HEK293T (cell line): ENCODE measurements at regions not wholly inside any gene's neighbourhood (a gene's known extent, or its start where the extent isn't known, plus 50 kb on each side); places are given as distances from the start of the nearest gene placed in this dataset.

Experiments
- CTCF ChIA-PET: fragments of 350-600 bp; formaldehyde crosslinking; extraction: SDS; loops from one replicate; lab custom pipeline; 2021; ENCODE audit warnings: antibody characterized with exemption, inconsistent platforms; lab: Yijun Ruan, JAX
- POLR2A ChIA-PET: fragments of 350-600 bp; formaldehyde crosslinking; extraction: SDS; loops from one replicate; lab custom pipeline; 2020; ENCODE audit warnings: antibody characterized with exemption, inconsistent platforms; lab: Yijun Ruan, JAX
- DNase-seq: peaks from one replicate; pipeline ENCODE4 v3.0.0; 2012; ENCODE audit warnings: mixed read lengths; ENCODE audit errors: extremely low spot score
- ARNT ChIP-seq: fragments of 450-650 bp; IDR thresholded peaks from 2 replicates; pipeline ENCODE4 v1.6.1; 2017; ENCODE audit warnings: mild to moderate bottlenecking
- BHLHE40 ChIP-seq: fragments of 450-650 bp; IDR thresholded peaks from 2 replicates; pipeline ENCODE4 v1.6.1; 2016; ENCODE audit warnings: mild to moderate bottlenecking, moderate library complexity, borderline replicate concordance
- CTBP1 ChIP-seq: fragments of 450-650 bp; IDR thresholded peaks from 2 replicates; pipeline ENCODE4 v1.6.1; 2016; ENCODE audit warnings: borderline replicate concordance
- ELF4 ChIP-seq: fragments of 450-650 bp; IDR thresholded peaks from 2 replicates; pipeline ENCODE4 v1.6.1; 2017; ENCODE audit warnings: antibody characterized with exemption
- FOXA1 ChIP-seq: fragments of 450-650 bp; IDR thresholded peaks from 2 replicates; pipeline ENCODE4 v1.6.1; 2016; ENCODE audit warnings: mild to moderate bottlenecking
- FOXK2 ChIP-seq: fragments of 450-650 bp; IDR thresholded peaks from 2 replicates; pipeline ENCODE4 v1.6.1; 2016; ENCODE audit warnings: mild to moderate bottlenecking
- FOXM1 ChIP-seq: fragments of 450-650 bp; IDR thresholded peaks from 2 replicates; pipeline ENCODE4 v1.6.1; 2017; ENCODE audit warnings: mild to moderate bottlenecking, borderline replicate concordance
- HDGF ChIP-seq: fragments of 450-650 bp; IDR thresholded peaks from 2 replicates; pipeline ENCODE4 v1.6.1; 2017; ENCODE audit warnings: antibody characterized with exemption, borderline replicate concordance
- L3MBTL2 ChIP-seq: fragments of 450-650 bp; conservative IDR thresholded peaks from 2 replicates; pipeline ENCODE4 v1.6.1; 2016; ENCODE audit warnings: mild to moderate bottlenecking
- LEF1 ChIP-seq: fragments of 450-650 bp; IDR thresholded peaks from 2 replicates; pipeline ENCODE4 v1.6.1; 2017; ENCODE audit warnings: mild to moderate bottlenecking, borderline replicate concordance
- NFRKB ChIP-seq: fragments of 450-650 bp; IDR thresholded peaks from 2 replicates; pipeline ENCODE4 v1.6.1; 2016; ENCODE audit warnings: mild to moderate bottlenecking, moderate library complexity
- SP1 ChIP-seq: fragments of 450-650 bp; IDR thresholded peaks from 2 replicates; pipeline ENCODE4 v1.6.1; 2017
- SUZ12 ChIP-seq: fragments of 450-650 bp; IDR thresholded peaks from 2 replicates; pipeline ENCODE4 v1.6.1; 2016; ENCODE audit warnings: mild to moderate bottlenecking
- TARDBP ChIP-seq: fragments of 450-650 bp; IDR thresholded peaks from 2 replicates; pipeline ENCODE4 v1.6.1; 2016
- ZNF384 ChIP-seq: fragments of 450-650 bp; IDR thresholded peaks from 2 replicates; pipeline ENCODE4 v1.6.1; 2016
- TF ChIP-seq, protein P1 (sequence below): fragments of 450-650 bp; IDR thresholded peaks from 2 replicates; pipeline ENCODE4 v1.6.1; 2016

DNA sequence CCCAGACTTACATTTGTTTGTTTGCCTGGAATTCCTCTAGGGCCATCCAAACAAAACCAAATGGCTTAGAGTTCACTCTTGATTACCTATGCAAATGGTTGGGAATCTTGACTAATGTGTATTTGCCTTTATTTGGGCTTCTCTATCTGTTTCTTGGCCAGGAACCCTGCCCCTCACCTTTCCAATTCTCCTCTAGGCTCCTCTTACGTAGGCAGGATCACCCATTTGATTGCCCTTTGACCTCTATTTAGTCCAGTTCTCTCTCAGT is 123.0 kb upstream of the DYRK2 start:
- no peak for TF ChIP-seq ZNF384
- TF ChIP-seq L3MBTL2, result no peak
- no peak for TF ChIP-seq CTBP1
- no peak for TF ChIP-seq NFRKB
- no peak for TF ChIP-seq SP1
- TF ChIP-seq LEF1, result no peak
- TF ChIP-seq SUZ12, result no peak
- no peak for TF ChIP-seq FOXK2
- TF ChIP-seq, protein P1, sequence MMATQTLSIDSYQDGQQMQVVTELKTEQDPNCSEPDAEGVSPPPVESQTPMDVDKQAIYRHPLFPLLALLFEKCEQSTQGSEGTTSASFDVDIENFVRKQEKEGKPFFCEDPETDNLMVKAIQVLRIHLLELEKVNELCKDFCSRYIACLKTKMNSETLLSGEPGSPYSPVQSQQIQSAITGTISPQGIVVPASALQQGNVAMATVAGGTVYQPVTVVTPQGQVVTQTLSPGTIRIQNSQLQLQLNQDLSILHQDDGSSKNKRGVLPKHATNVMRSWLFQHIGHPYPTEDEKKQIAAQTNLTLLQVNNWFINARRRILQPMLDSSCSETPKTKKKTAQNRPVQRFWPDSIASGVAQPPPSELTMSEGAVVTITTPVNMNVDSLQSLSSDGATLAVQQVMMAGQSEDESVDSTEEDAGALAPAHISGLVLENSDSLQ, result no peak
- no peak for TF ChIP-seq ARNT
- TF ChIP-seq HDGF, result no peak
- TF ChIP-seq BHLHE40, result no peak
- no peak for TF ChIP-seq TARDBP
- TF ChIP-seq FOXA1, result no peak
- TF ChIP-seq FOXM1, result no peak
- ChIA-PET POLR2A (no interaction called here), CTCF (no interaction called here)
- no peak for DNase-seq

DNA sequence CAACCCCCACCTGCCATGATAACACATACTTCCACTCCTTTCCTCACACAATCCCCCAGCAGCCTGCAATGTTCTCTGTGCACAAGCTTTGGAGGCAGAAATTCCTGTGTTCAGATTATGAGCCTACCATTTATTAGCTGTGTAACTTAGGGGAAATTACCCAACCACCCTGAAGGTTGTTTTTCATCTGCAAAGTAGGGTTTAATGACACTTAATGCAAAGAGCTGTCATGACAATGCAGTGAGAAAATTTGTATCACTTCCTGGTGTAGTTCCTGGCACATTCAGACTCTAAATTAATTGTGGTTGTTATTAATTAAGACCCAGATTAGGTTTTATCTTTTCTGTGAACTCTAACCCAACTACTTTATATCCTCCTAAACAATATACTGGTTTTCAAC is 122.4 kb upstream of the DYRK2 start:
- CTCF ChIA-PET, result no interaction called here
- no peak for DNase-seq
- no peak for TF ChIP-seq ZNF384
- TF ChIP-seq TARDBP, result no peak
- TF ChIP-seq FOXM1, result no peak
- TF ChIP-seq BHLHE40, result no peak
- TF ChIP-seq HDGF, result no peak
- TF ChIP-seq, protein P1, result no peak
- no peak for TF ChIP-seq LEF1
- TF ChIP-seq L3MBTL2, result no peak
- TF ChIP-seq SUZ12, result no peak
- no peak for TF ChIP-seq CTBP1
- no peak for TF ChIP-seq FOXA1
- no peak for TF ChIP-seq FOXK2
- no peak for TF ChIP-seq ELF4
- no peak for TF ChIP-seq NFRKB
- no peak for TF ChIP-seq SP1
- TF ChIP-seq ARNT, result no peak
- POLR2A ChIA-PET, result no interaction called here

DNA sequence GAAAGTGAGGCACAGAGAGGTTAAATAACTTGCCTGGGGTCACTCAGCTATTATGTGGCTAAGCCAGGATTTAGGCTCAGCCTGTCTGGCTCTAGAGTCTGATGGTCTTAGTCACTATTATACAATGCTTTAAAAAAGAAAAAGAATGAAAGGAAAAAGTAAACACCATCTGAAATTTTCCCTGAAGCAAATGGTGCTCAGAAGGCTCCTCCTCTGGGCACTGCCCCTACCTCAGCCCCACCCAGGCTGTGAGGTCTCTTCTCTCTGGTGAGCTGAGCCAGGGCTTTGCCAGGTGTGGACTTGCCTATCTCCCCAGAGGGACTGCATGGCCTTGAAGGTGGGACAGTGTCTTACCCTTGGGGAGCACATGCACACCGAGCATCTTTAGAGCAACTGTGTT is 117.5 kb upstream of the DYRK2 start:
- POLR2A ChIA-PET, result no interaction called here

DNA sequence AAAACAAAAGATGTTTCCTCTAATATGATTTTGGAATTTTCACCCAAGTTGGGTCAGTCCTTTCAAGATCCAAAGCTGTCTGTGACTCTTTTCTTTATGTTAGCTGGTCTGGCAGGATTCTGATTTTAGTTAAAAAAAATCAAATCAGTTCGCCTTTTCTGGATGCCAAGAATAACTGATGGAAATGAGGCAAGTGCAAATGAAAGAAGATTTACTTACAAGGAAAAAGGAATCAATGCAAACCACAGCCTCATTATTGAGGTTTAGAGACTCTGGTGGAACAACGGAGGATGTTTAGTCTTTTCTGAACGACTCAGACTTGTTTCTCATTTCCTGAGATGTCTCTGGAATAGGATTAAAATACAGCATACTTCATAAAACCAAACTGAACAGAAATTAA is 117.0 kb upstream of the DYRK2 start:
- TF ChIP-seq FOXK2 (no peak), CTBP1 (no peak), ELF4 (no peak), SUZ12 (no peak), FOXA1 (no peak), BHLHE40 (no peak), NFRKB (no peak), SP1 (no peak), LEF1 (no peak), L3MBTL2 (no peak), FOXM1 (no peak)
- TF ChIP-seq, protein P1, result no peak
- ChIA-PET POLR2A (no interaction called here), CTCF (no interaction called here)
- DNase-seq, result no peak

More for the DNA sequence above, 117.5 kb upstream of the DYRK2 start:
- DNase-seq, result no peak
- TF ChIP-seq, protein P1, result no peak
- no peak for TF ChIP-seq SUZ12
- TF ChIP-seq CTBP1, result no peak
- no peak for TF ChIP-seq TARDBP
- TF ChIP-seq NFRKB, result no peak
- TF ChIP-seq ARNT, result no peak
- no peak for TF ChIP-seq FOXM1
- TF ChIP-seq ZNF384, result no peak
- no peak for TF ChIP-seq SP1
- no peak for TF ChIP-seq BHLHE40
- TF ChIP-seq L3MBTL2, result no peak
- no peak for TF ChIP-seq ELF4
- CTCF ChIA-PET, result no interaction called here

DNA sequence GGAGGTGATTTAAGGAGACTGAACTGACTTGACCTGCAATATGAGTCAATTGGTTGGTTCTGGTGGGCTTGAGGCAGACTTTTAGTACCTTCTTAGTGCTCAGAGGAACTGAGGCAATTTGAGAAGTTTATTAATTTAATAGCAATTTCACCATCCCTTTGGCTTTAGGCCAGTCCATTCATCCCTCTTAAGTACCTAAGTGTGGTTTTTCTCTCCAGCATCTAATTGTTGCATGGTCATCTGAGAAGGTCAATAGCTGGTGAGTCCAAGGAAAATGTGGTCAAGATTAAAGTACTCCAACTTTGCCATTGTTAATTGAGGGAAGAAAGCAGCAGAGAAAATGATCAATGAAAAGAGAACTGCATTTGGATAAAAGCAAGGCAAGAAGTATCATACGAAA is 115.4 kb upstream of the DYRK2 start:
- ChIA-PET POLR2A (no interaction called here), CTCF (no interaction called here)
- DNase-seq, result no peak
- no peak for TF ChIP-seq SP1
- TF ChIP-seq FOXK2, result no peak
- no peak for TF ChIP-seq BHLHE40
- TF ChIP-seq SUZ12, result no peak
- no peak for TF ChIP-seq FOXA1
- TF ChIP-seq LEF1, result no peak
- TF ChIP-seq NFRKB, result no peak
- no peak for TF ChIP-seq ELF4
- no peak for TF ChIP-seq FOXM1

DNA sequence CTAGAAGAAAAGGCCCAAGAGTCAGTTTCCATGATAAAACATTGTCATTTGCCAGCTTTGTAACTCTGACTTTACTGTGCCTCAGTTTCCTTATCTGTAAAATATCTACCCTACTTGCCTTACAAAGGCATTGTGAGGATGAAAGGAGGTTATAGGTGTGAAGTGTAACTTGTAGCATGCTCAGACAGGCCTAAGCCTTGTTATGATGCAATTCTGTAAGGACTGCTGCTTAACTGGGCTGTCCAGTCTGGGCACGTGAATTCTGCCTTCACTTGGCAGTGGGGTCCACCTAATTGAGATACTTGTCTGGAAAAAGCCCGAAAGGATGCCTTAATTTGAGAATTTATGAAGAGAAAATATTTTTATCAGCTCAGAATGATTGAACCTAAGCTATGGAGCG is 114.5 kb upstream of the DYRK2 start:
- ChIA-PET POLR2A (no interaction called here), CTCF (no interaction called here)
- TF ChIP-seq TARDBP (no peak), SP1 (no peak), L3MBTL2 (no peak), ZNF384 (no peak), SUZ12 (no peak), BHLHE40 (no peak), HDGF (no peak), FOXA1 (no peak), NFRKB (no peak)
- TF ChIP-seq, protein P1, result no peak
- no peak for DNase-seq
